Motor neuron (in vitro differentiated cells): ENCODE measurements at regions not wholly inside any gene's neighbourhood (a gene's known extent, or its start where the extent isn't known, plus 50 kb on each side); places are given as distances from the start of the nearest gene placed in this dataset.
"Not testable (repeated sequence)": the region's sequence is repeated elsewhere in the genome, so short reads cannot be mapped to it uniquely, and the experiment has no call there.

ENCODE experiments used
- ATAC-seq, 8 experiments: fragments of 200-7000 bp; cut with Tn5 transposase; replicated peaks in 6 of 8; 2 replicates each; pipeline ENCODE4 v1.8.0; 2021; ENCODE audit warnings: mild to moderate bottlenecking in 8 of 8, moderate library complexity in 8 of 8
- H3K27ac ChIP-seq, 2 donors: fragments of 250-450 bp; sonication (Bioruptor Pico); 2 replicates each; pipeline ENCODE4 v1.9.0; 2021; ENCODE audit warnings: antibody characterized with exemption in 2 of 2, mild to moderate bottlenecking in 2 of 2, moderate library complexity in 1 of 2
- H3K4me1 ChIP-seq, 2 donors: fragments of 250-450 bp; sonication (Bioruptor Pico); replicated peaks in 1 of 2; 2 replicates each; pipeline ENCODE4 v1.6.1; 2021; ENCODE audit warnings: antibody characterized with exemption in 2 of 2, mild to moderate bottlenecking in 2 of 2, moderate library complexity in 1 of 2
- H3K4me3 ChIP-seq, 5 donors: fragments of 250-450 bp; sonication (Bioruptor Pico); 2 replicates each; pipeline ENCODE4 v1.9.0; 2021; ENCODE audit warnings: antibody characterized with exemption in 5 of 5, mild to moderate bottlenecking in 5 of 5, moderate library complexity in 4 of 5
- WGBS, 10 experiments: fragments of 450-650 bp; shearing (Covaris generic); methylation state at CpG; one replicate each; pipeline ENCODE4 v1.0.0; 2022; 5-methylcytosine and 5-hydroxymethylcytosine counted together
- in situ Hi-C, 9 experiments: fragments of 400-800 bp; cut with MboI; loops; one replicate each; pipeline ENCODE4 v1.15.0; 2021; ENCODE audit warnings: low sequenced_read_pairs in 9 of 9, low pct_unique_long_range_greater_than_20kb in 2 of 9; ENCODE audit not compliant: unreplicated experiment in 9 of 9

DNA sequence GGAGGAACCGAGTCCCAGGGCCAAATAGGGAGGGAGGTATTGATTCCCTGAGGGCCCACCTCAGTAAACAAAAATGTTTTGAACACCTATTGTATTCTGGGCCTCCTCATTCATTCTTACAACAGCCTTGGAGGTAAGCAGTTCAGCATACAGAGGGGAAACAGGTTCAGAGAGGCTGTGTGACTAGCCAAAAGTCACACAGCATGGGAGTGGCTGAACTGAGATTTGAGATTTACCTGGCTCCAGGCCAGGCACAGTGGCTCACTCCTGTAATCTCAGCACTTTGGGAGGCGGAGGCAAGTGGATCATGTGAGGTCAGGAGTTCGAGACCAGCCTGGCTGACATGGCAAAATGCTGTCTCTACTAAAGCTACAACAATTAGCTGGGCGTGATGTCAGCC is 107.2 kb downstream of the TMEM130 start:
- no peak for ATAC-seq

DNA sequence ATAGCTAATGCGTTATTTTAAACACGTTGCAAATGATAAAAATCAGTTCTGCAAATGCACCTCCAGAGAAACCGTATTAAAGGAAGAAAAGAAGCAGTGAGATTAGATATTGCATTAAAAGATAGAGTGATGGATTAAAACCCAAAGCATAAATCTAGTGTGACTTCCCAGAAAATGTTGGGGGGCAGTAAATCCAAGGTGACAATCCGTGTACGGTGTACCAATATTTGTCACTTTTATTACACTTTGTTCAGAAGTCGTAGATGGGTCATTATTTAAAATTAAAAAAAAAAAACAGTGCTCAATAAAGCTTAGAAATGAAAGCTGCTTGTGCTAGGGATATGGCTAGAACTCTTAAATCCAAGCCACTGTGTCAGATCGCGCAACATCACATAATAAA is 106.4 kb downstream of the TMEM130 start:
- 38 to 61% (median 51%) methylated on average over 1 to 8 of the region's 8 CpGs for WGBS, 10 experiments
- Histone ChIP-seq H3K27ac (no peak overlapping the region), H3K4me1 (peaks cover 0 to 10% of the 10 kb centered on the region in 2 donors), H3K4me3 (no peak overlapping the region)
- in situ Hi-C loops = no loop called here
- peak in 4 of 8 experiments; percentile 35 to 76 (median 46) for ATAC-seq

More for the DNA sequence above, 107.2 kb downstream of the TMEM130 start:
- Histone ChIP-seq H3K4me3 (no peak overlapping the region), H3K4me1 (peaks cover 0 to 10% of the 10 kb centered on the region in 2 donors), H3K27ac (no peak overlapping the region)
- WGBS, 10 experiments = 0 to 100% (median 56%) methylated on average over 1 to 3 of the region's 4 CpGs; no CpG with 5 or more reads in 4 of the 10 experiments
- in situ Hi-C loops = no loop called here

DNA sequence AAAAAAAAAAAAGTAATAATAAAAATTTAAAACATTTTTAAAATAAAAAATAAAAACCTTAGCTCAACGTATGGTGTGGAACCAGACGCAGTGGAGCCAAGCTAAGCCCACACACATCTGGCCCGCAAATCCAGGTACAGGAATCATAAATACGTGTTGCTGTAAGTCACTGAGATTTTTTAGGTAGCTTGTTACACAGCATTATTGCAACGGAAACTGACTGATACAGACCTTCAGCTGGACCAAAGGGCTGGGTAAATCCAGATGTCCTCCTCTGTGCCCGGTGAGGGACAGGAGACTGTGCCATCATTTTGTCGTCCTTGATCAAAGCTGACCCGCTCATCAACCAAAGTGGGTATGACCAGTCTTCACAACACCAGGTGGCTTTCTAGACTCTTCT is 104.9 kb downstream of the TMEM130 start:
- in situ Hi-C loops = no loop called here

DNA sequence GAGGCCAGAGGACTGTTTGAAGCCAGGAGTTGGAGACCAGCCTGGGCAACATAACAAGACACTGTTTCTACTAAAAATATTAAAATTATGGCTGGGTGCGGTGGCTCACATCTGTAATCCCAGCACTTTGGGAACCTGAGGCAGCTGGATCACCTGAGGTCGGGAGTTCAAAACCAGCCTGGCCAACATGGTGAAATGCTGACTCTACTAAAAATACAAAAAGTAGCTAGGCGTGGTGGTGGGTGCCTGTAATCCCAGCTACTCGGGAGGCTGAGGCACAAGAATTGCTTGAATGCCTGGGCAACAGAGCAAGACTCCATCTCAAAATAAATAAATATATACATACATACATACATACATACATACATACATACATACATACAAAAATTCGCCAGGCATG is 99.7 kb downstream of the TMEM130 start:
- H3K4me3 ChIP-seq, in situ Hi-C loops, ATAC-seq, H3K27ac ChIP-seq: not testable (repeated sequence)
- 5 to 100% (median 90%) methylated on average over 1 to 4 of the region's 5 CpGs; no CpG with 5 or more reads in 3 of the 10 experiments for WGBS, 10 experiments
- peaks cover 19 to 28% of the 10 kb centered on the region in 2 donors for H3K4me1 ChIP-seq

More for the DNA sequence above, 104.9 kb downstream of the TMEM130 start:
- no peak overlapping the region for H3K4me3 ChIP-seq
- H3K4me1 ChIP-seq = peaks cover 0 to 10% of the 10 kb centered on the region in 2 donors
- no peak for ATAC-seq
- 23 to 83% (median 51%) methylated on average over 2 to 8 of the region's 8 CpGs; no CpG with 5 or more reads in 1 of the 10 experiments for WGBS, 10 experiments
- H3K27ac ChIP-seq = no peak overlapping the region

DNA sequence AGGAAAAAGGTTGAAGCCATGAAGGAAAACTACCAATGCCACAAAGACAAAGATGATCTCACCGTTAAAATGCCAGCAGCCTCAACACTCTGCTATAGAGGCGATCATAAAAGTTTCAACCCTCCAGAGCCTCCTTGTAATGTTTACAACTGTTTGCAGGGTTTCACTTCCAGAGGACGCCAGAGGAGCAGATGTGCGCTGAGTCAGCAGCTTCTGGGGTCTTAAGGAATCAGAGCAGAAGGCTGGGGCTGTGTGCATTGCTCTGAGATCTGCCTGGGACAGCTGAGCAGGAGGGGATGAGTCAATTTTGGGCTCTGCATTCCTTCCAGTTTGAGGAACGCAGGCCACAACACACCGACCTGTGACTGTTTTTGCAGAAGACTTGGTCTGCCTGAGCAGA is 98.3 kb downstream of the TMEM130 start:
- WGBS, 10 experiments = 0 to 20% (median 0%) methylated on average over 1 to 6 of the region's 6 CpGs; no CpG with 5 or more reads in 3 of the 10 experiments
- Histone ChIP-seq H3K27ac (peak overlapping the region; percentile 43 to 77), H3K4me3 (peak overlapping the region in 2 of 5 donors; percentile 3 to 5), H3K4me1 (peaks cover 19 to 34% of the 10 kb centered on the region in 2 donors)
- ATAC-seq = peak in 6 of 8 experiments; percentile 17 to 86 (median 80)
- in situ Hi-C loops = no loop called here

DNA sequence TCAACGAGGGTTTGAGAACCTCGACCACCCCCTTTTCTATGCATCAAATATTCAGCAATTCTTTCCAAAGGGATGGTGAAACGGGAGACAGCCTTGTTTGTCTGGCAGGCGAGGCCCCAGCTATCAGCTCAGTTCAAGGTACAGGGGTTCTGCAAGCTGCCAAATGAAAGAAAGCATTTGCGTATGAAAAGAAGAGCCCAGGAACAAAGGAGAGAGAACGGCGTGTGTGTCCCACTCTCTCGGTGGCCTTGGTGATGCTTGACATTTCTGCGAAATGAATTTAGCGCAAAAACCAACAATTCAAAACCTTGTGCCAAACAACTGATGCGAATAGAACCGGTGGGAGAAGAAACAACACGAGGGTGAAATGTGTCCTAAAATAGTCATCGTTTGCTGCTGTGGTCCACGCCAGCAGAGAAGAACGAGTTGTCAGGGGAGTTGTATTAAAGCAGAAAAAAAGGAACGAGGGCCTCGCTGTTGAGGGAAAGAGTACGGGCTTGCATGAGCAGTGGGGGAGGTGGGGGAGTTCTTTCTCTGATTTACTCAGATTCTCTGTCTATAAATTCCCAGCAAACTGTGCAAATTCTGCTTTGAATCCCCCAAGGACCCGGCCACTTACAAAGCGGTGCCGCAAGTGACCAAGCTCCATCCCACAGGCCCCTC is 97.7 kb downstream of the TMEM130 start:
- 0 to 26% (median 6%) methylated on average over 2 to 17 of the region's 22 CpGs; no CpG with 5 or more reads in 2 of the 10 experiments for WGBS, 10 experiments
- Histone ChIP-seq H3K4me3 (peak overlapping the region in 3 of 5 donors; percentile 0 to 5 (median 3)), H3K4me1 (peaks cover 19 to 34% of the 10 kb centered on the region in 2 donors), H3K27ac (peak overlapping the region; percentile 43 to 77)
- ATAC-seq = peak in 5 of 8 experiments; percentile 79 to 91 (median 84)
- in situ Hi-C loops = no loop called here

DNA sequence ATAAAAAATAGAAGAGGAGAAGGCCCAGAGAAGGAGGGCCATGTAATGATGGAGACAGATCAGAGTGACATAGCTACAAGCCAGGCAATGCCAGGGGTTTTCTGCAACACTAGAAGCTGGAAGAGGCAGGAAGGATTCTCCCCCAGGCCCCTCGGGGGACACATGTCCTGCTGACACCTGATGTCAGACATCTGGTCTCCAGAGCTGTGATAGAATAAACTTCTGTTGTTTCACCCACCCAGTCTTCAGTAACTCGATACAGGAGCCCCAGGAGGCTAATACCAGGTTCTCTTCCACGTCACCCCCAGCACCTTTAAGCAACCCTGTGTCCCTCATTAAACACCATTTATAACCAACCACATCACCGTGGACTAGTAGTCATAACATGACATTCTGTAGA is 94.9 kb downstream of the TMEM130 start:
- no peak for ATAC-seq
- H3K27ac ChIP-seq = no peak overlapping the region
- WGBS, 10 experiments = 0 to 69% (median 45%) methylated on average over 2 to 4 of the region's 4 CpGs; no CpG with 5 or more reads in 5 of the 10 experiments
- H3K4me3 ChIP-seq = no peak overlapping the region
- H3K4me1 ChIP-seq = peaks cover 23 to 34% of the 10 kb centered on the region in 2 donors
- in situ Hi-C loops = no loop called here

DNA sequence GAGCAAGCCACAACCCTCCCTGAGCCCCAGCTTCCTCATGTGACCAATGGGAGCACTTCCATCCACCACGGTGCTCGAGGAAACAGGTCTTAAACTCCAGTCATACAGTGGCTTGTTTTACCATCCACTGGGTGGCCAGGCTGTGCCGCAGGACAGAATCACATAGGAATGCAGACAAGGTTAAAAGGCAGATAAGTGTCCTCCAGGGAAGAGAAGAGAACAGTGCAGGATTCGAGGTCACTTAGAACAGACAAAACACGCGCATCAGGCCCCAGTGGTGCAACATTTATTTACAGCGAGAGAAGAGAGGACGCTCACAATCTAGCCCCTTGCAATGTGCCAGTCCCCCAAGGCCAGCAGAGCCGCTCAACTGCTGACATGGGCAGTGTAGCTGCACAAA is 92.8 kb downstream of the TMEM130 start:
- H3K4me3 ChIP-seq = no peak overlapping the region
- WGBS, 10 experiments = 33 to 100% (median 71%) methylated on average over 1 to 8 of the region's 9 CpGs; no CpG with 5 or more reads in 2 of the 10 experiments
- H3K27ac ChIP-seq = no peak overlapping the region
- peaks cover 26 to 34% of the 10 kb centered on the region in 2 donors for H3K4me1 ChIP-seq
- in situ Hi-C loops = no loop called here
- ATAC-seq = no peak

DNA sequence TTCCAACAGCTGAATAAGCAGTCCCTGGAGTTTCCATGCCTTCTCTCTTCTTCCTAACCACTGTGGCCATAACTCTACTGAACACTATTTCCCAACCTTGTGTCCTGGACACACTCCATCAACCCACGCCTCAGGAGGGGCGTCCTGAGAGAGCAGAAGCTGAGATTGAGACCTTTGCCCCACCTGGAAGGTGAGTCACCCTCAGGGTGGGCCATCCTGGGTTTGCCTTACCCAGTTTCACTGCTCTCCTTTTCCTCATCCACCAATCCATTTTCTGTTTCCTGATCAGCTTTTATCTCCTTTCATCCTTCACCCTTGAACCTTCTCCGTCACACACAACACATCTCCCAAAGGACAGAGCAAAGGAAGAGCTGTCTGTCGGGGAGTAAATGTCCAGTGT is 91.4 kb downstream of the TMEM130 start:
- WGBS, 10 experiments = 15 to 100% (median 94%) methylated on average over 2 to 3 of the region's 4 CpGs; no CpG with 5 or more reads in 7 of the 10 experiments
- in situ Hi-C loops = no loop called here
- H3K4me3 ChIP-seq = no peak overlapping the region

DNA sequence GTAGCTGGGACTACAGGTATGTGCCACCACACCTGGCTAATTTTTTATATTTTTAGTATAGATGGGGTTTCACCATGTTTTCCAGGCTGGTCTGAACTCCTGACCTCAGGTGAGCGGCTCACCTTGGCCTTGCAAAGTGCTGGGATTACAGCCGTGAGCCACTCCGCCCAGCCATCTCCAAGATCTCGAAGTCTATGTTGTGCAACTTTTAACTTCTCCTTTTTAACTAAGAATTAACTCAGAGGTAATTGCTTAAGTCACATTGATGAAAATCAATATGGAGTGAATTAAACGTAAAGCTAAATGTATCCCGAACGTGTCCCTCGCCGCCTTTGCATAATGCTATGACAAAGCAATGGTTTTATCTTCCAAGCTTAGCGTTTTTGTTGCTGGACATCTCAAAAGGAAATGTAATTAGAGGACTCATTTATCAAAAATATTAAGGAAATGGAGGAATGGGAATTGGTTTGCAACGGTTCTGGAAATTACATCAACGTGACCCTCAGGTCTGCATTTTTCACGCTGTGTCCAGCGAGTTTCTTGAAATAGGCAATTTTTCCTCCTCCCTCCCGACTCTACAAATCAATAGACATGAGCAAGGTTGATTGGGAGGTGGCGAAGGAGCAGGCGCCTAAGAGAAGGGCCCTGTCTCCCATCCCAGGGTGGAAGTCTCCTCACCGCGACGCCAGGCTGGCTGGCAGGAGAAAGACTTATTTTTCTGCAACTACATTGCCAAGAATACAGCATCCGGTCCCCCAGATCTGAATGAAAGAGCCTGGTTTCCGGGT is 89.8 kb downstream of the TMEM130 start:
- 11 to 100% (median 82%) methylated on average over 1 to 17 of the region's 22 CpGs for WGBS, 10 experiments

More for the DNA sequence above, 91.4 kb downstream of the TMEM130 start:
- Histone ChIP-seq H3K27ac (no peak overlapping the region), H3K4me1 (peaks cover 18 to 20% of the 10 kb centered on the region in 2 donors)
- ATAC-seq = no peak

DNA sequence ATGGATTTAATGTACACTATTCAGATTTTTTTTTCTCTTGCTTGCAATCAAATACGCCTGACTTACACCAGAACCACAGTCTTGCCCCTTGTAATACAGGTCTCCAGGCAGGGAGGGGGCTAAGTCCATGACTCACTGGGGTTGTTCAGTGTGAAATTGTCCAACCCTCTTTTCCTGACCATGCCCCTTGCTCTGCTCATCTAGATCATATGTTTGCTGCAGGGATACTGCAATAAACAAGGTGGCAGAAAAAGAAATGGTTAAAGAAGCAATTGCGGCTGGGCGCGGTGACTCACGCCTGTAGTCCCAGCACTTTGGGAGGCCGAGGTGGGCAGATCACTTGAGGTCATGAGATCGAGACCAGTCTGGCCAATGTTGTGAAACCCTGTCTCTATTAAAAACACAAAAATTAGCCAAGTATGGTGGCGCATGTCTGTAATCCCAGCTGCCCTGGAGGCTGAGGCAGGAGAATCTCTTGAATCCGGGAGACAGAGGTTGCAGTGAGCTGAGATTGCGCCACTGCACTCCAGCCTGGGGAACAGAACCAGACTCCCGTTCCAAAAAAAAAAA is 85.5 kb downstream of the TMEM130 start:
- Histone ChIP-seq H3K4me1 (peaks cover 9 to 18% of the 10 kb centered on the region in 2 donors), H3K27ac (no peak overlapping the region), H3K4me3 (no peak overlapping the region)
- in situ Hi-C loops = no loop called here
- no peak for ATAC-seq
- WGBS, 10 experiments = 38 to 100% (median 90%) methylated on average over 1 to 11 of the region's 11 CpGs; no CpG with 5 or more reads in 1 of the 10 experiments

More for the DNA sequence above, 89.8 kb downstream of the TMEM130 start:
- peak overlapping the region; percentile 31 to 80 for H3K27ac ChIP-seq
- in situ Hi-C loops = no loop called here
- H3K4me1 ChIP-seq = peaks cover 15 to 18% of the 10 kb centered on the region in 2 donors
- ATAC-seq = peak in 5 of 8 experiments; percentile 67 to 86 (median 73)
- no peak overlapping the region for H3K4me3 ChIP-seq

DNA sequence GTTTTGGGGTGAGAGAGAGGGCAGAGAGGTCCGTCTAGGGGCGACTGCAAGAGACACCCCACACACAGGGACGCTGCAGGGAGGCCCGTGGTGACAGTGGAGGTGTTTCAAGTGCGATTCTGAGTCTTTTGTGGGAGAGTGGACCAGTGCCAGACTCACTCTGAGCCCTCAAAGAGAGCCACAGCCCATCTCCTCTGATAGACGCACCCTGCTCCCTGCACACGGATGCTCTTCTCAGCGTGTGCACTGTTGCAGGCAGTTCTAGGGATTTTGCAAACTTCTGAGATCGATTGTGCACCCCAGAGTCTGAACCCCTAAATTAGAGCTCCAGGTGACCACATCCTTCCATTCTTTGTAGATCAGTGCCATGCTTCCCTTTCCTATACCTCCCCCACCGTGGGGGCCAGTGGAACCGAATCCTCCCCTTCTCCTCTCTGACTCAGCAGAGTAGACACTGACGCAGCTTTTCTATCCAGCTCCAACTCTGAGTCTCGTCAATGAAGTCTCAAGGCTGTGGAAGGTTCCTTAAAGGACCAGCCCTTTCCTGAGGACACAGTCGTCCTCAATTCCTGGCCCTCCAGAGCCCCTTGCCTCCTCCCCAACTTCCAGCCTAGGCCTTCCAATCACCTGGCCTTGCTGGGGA is 83.8 kb downstream of the TMEM130 start:
- H3K4me3 ChIP-seq = no peak overlapping the region
- in situ Hi-C loops = no loop called here
- H3K27ac ChIP-seq = no peak overlapping the region
- peak in 1 of 8 experiments; percentile 32 for ATAC-seq
- WGBS, 10 experiments = 0 to 100% (median 87%) methylated on average over 1 to 8 of the region's 14 CpGs; no CpG with 5 or more reads in 3 of the 10 experiments
- peaks cover 0 to 3% of the 10 kb centered on the region in 2 donors for H3K4me1 ChIP-seq
